ENCODE measurements at regions not wholly inside any gene's neighbourhood (a gene's known extent, or its start where the extent isn't known, plus 50 kb on each side); places are given as distances from the start of the nearest gene placed in this dataset.

DNA sequence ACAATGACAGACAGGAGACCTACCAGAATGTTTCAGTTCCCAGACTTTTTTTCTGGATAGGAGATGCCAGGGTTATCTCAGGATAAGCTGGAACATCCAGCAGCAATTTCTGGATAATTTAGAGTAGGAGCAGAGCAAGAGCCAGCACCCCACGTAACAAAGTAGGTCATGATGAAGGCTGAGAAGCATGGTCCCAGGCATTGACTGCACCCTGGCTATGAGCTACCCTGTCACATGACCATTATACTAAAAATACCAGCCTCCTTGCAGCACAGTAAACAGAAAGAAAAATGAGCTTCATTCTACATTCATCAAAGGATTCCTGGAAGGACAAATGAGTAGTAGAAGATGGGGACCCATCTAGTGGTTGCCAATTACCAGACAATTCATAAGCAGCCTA lies 247.4 kb upstream of the AR start:
- Histone ChIP-seq H3K4ac (ENCODE audit: low read depth, low read length) (no peak overlapping the region), H4K91ac (ENCODE audit: insufficient read length, low read depth, low read length) (no peak overlapping the region), H3K23ac (ENCODE audit: insufficient read length, low read depth, low read length) (no peak overlapping the region), H4K20me1 (ENCODE audit: control insufficient read depth, insufficient read depth, insufficient read length) (no peaks in the 10 kb centered on the region), H2BK15ac (ENCODE audit: low read depth, low read length) (no peak overlapping the region), H3K14ac (ENCODE audit: insufficient read depth, low read length) (no peak overlapping the region), H2BK5ac (ENCODE audit: insufficient read length, low read length) (no peak overlapping the region), H2BK20ac (ENCODE audit: low read depth, low read length, poor library complexity, severe bottlenecking) (no peak overlapping the region), H3K56ac (ENCODE audit: insufficient read length, low read depth, low read length) (no peak overlapping the region), H3K9ac (ENCODE audit: extremely low read depth, insufficient read length, low read length) (no peak overlapping the region), H3K79me2 (ENCODE audit: insufficient read depth, low read length) (no peaks in the 10 kb centered on the region), H3K23me2 (ENCODE audit: insufficient read length, low read depth, low read length, poor library complexity, severe bottlenecking) (no peaks in the 10 kb centered on the region), H3K18ac (ENCODE audit: insufficient read length, low read depth, low read length) (no peak overlapping the region), H2AK5ac (ENCODE audit: insufficient read length, low read length) (no peak overlapping the region), H4K8ac (replicated peaks; ENCODE audit: insufficient read length, low read depth, low read length) (no peak overlapping the region), H3K9me3 (ENCODE audit: control insufficient read depth, low read depth, low read length) (peaks cover 19% of the 10 kb centered on the region), H3K4me1 (ENCODE audit: insufficient read depth, low read length) (no peaks in the 10 kb centered on the region), H3K79me1 (ENCODE audit: insufficient read depth, low read depth, low read length, poor library complexity, severe bottlenecking) (no peaks in the 10 kb centered on the region), H2BK120ac (ENCODE audit: low read depth, low read length, poor library complexity, severe bottlenecking) (no peak overlapping the region), H3K4me2 (ENCODE audit: insufficient read depth, insufficient read length, low read length) (no peak overlapping the region), H2BK12ac (ENCODE audit: insufficient read length, low read depth, low read length) (no peak overlapping the region), H4K5ac (ENCODE audit: insufficient read length, low read depth, low read length) (no peak overlapping the region), H3K27me3 (ENCODE audit: insufficient read depth, low read length) (no peaks in the 10 kb centered on the region), H3K27ac (ENCODE audit: insufficient read length, low read depth, low read length) (no peak overlapping the region), H3T11ph (ENCODE audit: low read length) (peak overlapping the region; percentile 6), H2AFZ (ENCODE audit: low read length) (no peak overlapping the region)
- Mint-ChIP-seq H3K4me1 (peaks cover 0 to 2% of the 10 kb centered on the region in 2 experiments; a peak in 1 of 4 replicates), H3K4me3 (no peak overlapping the region), H3K27ac (no peak overlapping the region), H3K36me3 (ENCODE audit: insufficient read depth in 1 of 3, low read depth in 3 of 3) (no peaks in the 10 kb centered on the region; a peak in 1 of 7 replicates), H3K27me3 (ENCODE audit: low read depth) (no peaks in the 10 kb centered on the region), H3K9me3 (peaks cover 50 to 58% of the 10 kb centered on the region in 2 experiments)
- no peak for TF ChIP-seq CTCF (conservative IDR thresholded peaks at IDR 0.05)
- DNase-seq, result no peak
- WGBS (ENCODE audit: extremely low coverage, insufficient read length, low lambda C conversion rate), result no CpG with 5 or more reads among the region's 1 CpG

Measured in H9 (cell line).